Stimulated activated naive CD8-positive, alpha-beta T cell treated with anti-CD3 and anti-CD28 coated beads, Interleukin-15, Interleukin-2, amounts not matched to agents 100 ng/mL and 50 ng/mL, for 24 hours (primary cell): ENCODE measurements at regions not wholly inside any gene's neighbourhood (a gene's known extent, or its start where the extent isn't known, plus 50 kb on each side); places are given as distances from the start of the nearest gene placed in this dataset.

Source experiments
- H3K27ac Mint-ChIP-seq: one replicate; pipeline ENCODE4 v1.8.0; 2021; ENCODE audit warnings: mild to moderate bottlenecking, mixed read lengths
- H3K27me3 Mint-ChIP-seq: one replicate; pipeline ENCODE4 v1.8.0; 2021; ENCODE audit warnings: mixed read lengths
- H3K36me3 Mint-ChIP-seq: one replicate; pipeline ENCODE4 v1.8.0; 2021; ENCODE audit warnings: low read depth, mixed read lengths
- H3K4me1 Mint-ChIP-seq: one replicate; pipeline ENCODE4 v1.8.0; 2021; ENCODE audit warnings: low read depth, mixed read lengths
- H3K4me3 Mint-ChIP-seq: one replicate; pipeline ENCODE4 v1.8.0; 2021; ENCODE audit warnings: mild to moderate bottlenecking, mixed read lengths
- H3K9me3 Mint-ChIP-seq: one replicate; pipeline ENCODE4 v1.8.0; 2021; ENCODE audit warnings: mixed read lengths

DNA sequence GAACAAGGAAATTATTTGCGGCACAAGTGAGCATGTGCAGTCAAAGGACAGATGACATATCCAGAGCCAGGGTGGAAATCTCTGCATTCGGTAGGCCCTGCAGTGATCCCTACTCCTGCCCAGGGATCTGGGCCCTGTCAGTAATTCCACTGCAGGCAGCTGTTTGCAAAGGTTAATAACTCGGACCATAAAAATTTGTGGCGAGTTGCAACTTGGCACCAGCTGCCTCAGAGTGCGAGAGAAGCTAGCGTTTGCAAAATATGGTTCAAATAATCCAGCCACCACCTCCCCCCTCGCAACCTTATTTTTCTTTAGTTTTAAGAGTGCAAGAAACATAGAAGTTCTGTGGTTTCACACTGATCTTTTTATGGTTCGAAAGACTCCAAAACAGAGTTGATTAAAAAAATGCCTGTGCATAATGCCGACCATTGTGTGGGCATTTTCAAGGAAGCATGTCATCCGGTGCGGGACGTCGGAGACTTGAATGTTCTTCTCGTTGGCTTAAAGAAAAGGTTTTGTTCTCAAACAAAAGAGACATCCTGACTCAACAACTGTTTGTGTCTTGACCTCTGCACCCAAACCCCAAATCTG is 224.5 kb downstream of the BCL11B start:
- Mint-ChIP-seq H3K4me3 (no peak overlapping the region), H3K27ac (no peak overlapping the region), H3K9me3 (peaks cover 21% of the 10 kb centered on the region)

GRCh38 chr14:99050309-99050708 is 221.7 kb downstream of the BCL11B start:
- no peak overlapping the region for H3K27ac Mint-ChIP-seq
- H3K4me3 Mint-ChIP-seq = no peak overlapping the region
- H3K9me3 Mint-ChIP-seq = peaks cover 10% of the 10 kb centered on the region
- peaks cover 43% of the 10 kb centered on the region for H3K4me1 Mint-ChIP-seq
- no peaks in the 10 kb centered on the region for H3K27me3 Mint-ChIP-seq
- peaks cover 8% of the 10 kb centered on the region for H3K36me3 Mint-ChIP-seq

More for the DNA sequence above, 224.5 kb downstream of the BCL11B start:
- peaks cover 43% of the 10 kb centered on the region for H3K4me1 Mint-ChIP-seq
- peaks cover 8% of the 10 kb centered on the region for H3K36me3 Mint-ChIP-seq
- no peaks in the 10 kb centered on the region for H3K27me3 Mint-ChIP-seq

- H3K36me3 Mint-ChIP-seq = peaks cover 8% of the 10 kb centered on the region
- no peaks in the 10 kb centered on the region for H3K27me3 Mint-ChIP-seq
- H3K4me1 Mint-ChIP-seq = peaks cover 54% of the 10 kb centered on the region
- no peak overlapping the region for H3K4me3 Mint-ChIP-seq
- H3K9me3 Mint-ChIP-seq = peaks cover 13% of the 10 kb centered on the region
- no peak overlapping the region for H3K27ac Mint-ChIP-seq
Measured at GRCh38 chr14:99052467-99052866, 219.5 kb downstream of the BCL11B start.

GRCh38 chr14:99055019-99055418 is 217.0 kb downstream of the BCL11B start:
- Mint-ChIP-seq H3K4me3 (no peak overlapping the region), H3K27ac (no peak overlapping the region), H3K9me3 (peaks cover 13% of the 10 kb centered on the region), H3K36me3 (peaks cover 8% of the 10 kb centered on the region), H3K4me1 (peaks cover 30% of the 10 kb centered on the region), H3K27me3 (no peaks in the 10 kb centered on the region)

- Mint-ChIP-seq H3K27ac (peak overlapping the region; percentile 22), H3K4me3 (peak overlapping the region; percentile 3), H3K4me1 (peaks cover 22% of the 10 kb centered on the region), H3K36me3 (peaks cover 8% of the 10 kb centered on the region), H3K27me3 (no peaks in the 10 kb centered on the region), H3K9me3 (peaks cover 13% of the 10 kb centered on the region)
Measured at GRCh38 chr14:99055816-99056215, 216.2 kb downstream of the BCL11B start.

DNA sequence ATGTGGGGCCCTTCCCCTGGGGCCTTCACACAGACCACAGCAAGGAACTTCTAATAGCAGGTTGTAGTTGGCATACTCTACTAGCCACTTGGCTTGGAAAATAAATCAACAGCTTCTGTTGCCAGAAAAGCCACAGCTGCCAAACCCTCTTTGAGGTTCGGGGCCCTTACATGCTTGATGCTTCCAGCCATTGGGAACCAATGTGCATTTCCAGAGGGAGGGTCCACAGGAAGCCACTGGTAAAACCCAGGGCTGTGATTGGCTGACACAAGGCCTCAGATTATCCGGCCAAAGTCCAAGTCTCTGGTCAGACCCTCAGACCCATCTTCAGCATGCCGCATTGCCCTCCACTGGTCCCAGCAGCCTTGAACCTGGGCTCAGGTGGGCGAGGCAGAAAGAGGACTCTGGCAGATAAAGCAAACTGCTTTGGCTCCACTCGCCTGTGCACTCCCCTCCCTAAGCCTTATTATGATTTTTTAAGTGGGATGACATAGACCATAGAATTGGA is 214.4 kb downstream of the BCL11B start:
- no peaks in the 10 kb centered on the region for H3K27me3 Mint-ChIP-seq
- H3K4me1 Mint-ChIP-seq = peaks cover 18% of the 10 kb centered on the region
- peaks cover 4% of the 10 kb centered on the region for H3K9me3 Mint-ChIP-seq
- no peak overlapping the region for H3K27ac Mint-ChIP-seq
- H3K4me3 Mint-ChIP-seq = no peak overlapping the region
- no peaks in the 10 kb centered on the region for H3K36me3 Mint-ChIP-seq

GRCh38 chr14:99058542-99058941 is 213.5 kb downstream of the BCL11B start:
- no peak overlapping the region for H3K27ac Mint-ChIP-seq
- peaks cover 4% of the 10 kb centered on the region for H3K9me3 Mint-ChIP-seq
- no peak overlapping the region for H3K4me3 Mint-ChIP-seq
- H3K4me1 Mint-ChIP-seq = peaks cover 20% of the 10 kb centered on the region
- H3K36me3 Mint-ChIP-seq = no peaks in the 10 kb centered on the region
- H3K27me3 Mint-ChIP-seq = no peaks in the 10 kb centered on the region

- peaks cover 6% of the 10 kb centered on the region for H3K4me1 Mint-ChIP-seq
- no peaks in the 10 kb centered on the region for H3K36me3 Mint-ChIP-seq
- H3K27me3 Mint-ChIP-seq = no peaks in the 10 kb centered on the region
- no peak overlapping the region for H3K27ac Mint-ChIP-seq
- no peaks in the 10 kb centered on the region for H3K9me3 Mint-ChIP-seq
- H3K4me3 Mint-ChIP-seq = no peak overlapping the region
Measured at GRCh38 chr14:99062216-99062615, 209.8 kb downstream of the BCL11B start.

DNA sequence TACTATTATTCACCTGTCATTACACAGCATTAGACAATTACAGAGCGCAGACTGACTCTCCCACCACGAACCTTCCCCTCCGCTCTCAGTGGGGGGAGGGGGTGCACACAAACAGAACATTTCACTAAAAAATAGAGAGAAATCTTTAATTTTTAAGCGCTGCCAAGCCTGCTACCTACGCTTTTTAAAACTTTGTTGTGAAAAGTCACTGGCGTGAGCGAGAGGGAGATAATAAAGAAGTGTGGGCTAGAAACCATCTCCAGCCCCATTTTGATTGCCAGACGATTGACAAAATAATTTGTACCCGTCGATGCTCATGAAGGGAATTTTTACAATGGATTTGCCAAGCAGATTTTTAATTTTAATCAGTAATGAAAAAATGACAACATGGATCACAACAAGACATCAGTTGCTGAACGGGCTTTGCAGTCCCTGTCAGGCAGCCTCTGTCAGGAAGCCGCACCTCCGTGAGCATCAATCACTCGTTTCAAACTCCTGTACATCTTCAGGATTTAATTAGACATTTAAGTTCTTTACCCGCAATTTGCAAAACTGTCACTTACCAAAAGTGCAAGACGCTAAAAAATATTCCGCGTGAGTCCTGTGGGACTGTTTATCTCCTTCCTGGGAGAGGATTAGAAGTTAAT is 209.1 kb downstream of the BCL11B start:
- Mint-ChIP-seq H3K27ac (no peak overlapping the region), H3K9me3 (no peaks in the 10 kb centered on the region), H3K27me3 (no peaks in the 10 kb centered on the region), H3K4me3 (no peak overlapping the region), H3K36me3 (no peaks in the 10 kb centered on the region), H3K4me1 (peaks cover 6% of the 10 kb centered on the region)

GRCh38 chr14:99063620-99064225 is 208.3 kb downstream of the BCL11B start:
- H3K4me1 Mint-ChIP-seq = peaks cover 6% of the 10 kb centered on the region
- H3K36me3 Mint-ChIP-seq = no peaks in the 10 kb centered on the region

DNA sequence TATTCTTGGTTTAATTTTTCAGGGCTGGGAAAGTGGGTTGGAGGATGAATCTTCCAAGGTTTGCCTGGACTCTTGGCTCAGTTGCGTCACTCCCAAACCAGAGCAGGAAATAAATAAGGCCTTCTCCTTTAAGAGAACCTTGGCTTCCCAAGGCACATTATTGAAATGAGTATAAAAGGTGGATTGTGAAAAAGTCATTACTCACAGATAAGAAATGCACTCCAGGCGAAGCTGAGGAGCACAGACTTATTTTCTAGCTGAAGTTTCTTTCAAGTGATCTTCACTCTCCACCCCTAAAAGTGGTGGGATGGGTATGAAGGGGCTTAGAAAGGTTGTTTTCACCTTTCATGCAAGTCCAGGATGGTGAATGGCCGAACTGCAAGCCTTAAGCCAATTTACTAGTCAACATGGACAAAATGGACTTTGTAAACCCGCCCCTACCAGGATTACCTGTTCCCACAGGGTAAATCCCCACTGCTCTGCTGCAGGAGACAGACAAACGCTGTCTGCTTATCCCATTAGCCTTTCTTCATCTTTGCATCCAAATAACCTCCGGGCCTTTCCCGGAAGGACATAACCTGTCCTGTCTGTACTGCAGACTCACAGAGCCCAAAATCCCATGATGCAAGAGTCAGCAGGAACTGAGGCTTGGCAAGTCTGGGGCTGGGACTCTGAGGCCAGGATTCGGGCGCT is 207.6 kb downstream of the BCL11B start:
- H3K27me3 Mint-ChIP-seq = no peaks in the 10 kb centered on the region
- H3K27ac Mint-ChIP-seq = no peak overlapping the region
- H3K4me3 Mint-ChIP-seq = no peak overlapping the region
- no peaks in the 10 kb centered on the region for H3K9me3 Mint-ChIP-seq
- peaks cover 6% of the 10 kb centered on the region for H3K4me1 Mint-ChIP-seq
- no peaks in the 10 kb centered on the region for H3K36me3 Mint-ChIP-seq

More at GRCh38 chr14:99063620-99064225, 208.3 kb downstream of the BCL11B start:
- no peaks in the 10 kb centered on the region for H3K27me3 Mint-ChIP-seq
- no peak overlapping the region for H3K4me3 Mint-ChIP-seq
- H3K9me3 Mint-ChIP-seq = no peaks in the 10 kb centered on the region
- H3K27ac Mint-ChIP-seq = no peak overlapping the region

DNA sequence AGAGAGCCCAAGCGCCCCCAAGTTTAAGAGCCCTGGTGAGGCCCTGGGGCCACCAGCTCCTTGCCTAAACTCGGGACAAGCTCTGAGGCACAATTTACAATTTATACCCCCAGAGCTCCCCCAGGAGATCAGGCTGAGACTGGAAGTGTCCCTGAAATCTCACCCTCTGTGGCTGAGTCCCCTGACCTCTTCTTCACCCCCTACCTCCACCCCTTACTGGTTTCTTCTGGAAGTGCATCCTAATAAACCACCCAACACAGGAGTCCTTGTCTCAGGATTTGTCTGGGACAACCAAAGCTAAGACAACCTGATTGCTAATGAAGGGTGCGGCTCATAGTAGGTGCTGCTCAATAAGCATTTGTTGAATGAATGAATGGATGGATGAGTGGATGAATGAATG is 206.4 kb downstream of the BCL11B start:
- Mint-ChIP-seq H3K36me3 (no peaks in the 10 kb centered on the region), H3K27me3 (no peaks in the 10 kb centered on the region), H3K9me3 (no peaks in the 10 kb centered on the region), H3K4me1 (peaks cover 6% of the 10 kb centered on the region), H3K27ac (no peak overlapping the region), H3K4me3 (no peak overlapping the region)

- Mint-ChIP-seq H3K4me3 (no peak overlapping the region), H3K4me1 (peaks cover 6% of the 10 kb centered on the region), H3K27ac (no peak overlapping the region), H3K27me3 (no peaks in the 10 kb centered on the region), H3K36me3 (no peaks in the 10 kb centered on the region), H3K9me3 (no peaks in the 10 kb centered on the region)
Measured at GRCh38 chr14:99066378-99066777, 205.6 kb downstream of the BCL11B start.

- no peak overlapping the region for H3K27ac Mint-ChIP-seq
- peaks cover 6% of the 10 kb centered on the region for H3K4me1 Mint-ChIP-seq
- no peaks in the 10 kb centered on the region for H3K36me3 Mint-ChIP-seq
- H3K9me3 Mint-ChIP-seq = no peaks in the 10 kb centered on the region
- no peak overlapping the region for H3K4me3 Mint-ChIP-seq
- H3K27me3 Mint-ChIP-seq = no peaks in the 10 kb centered on the region
Measured at GRCh38 chr14:99067141-99067920, 204.7 kb downstream of the BCL11B start.
